K562 (cell line): ENCODE measurements at regions not wholly inside any gene's neighbourhood (a gene's known extent, or its start where the extent isn't known, plus 50 kb on each side); places are given as distances from the start of the nearest gene placed in this dataset.

Experiments
- CAMTA2 ChIP-seq: fragments of 250-450 bp; sonication (Bioruptor Pico); conservative IDR thresholded peaks from 2 replicates; pipeline ENCODE4 v1.5.1; 2022
- E2F6 ChIP-seq, 2 experiments: IDR thresholded peaks; 2 replicates each; pipeline ENCODE4 v1.6.1; 2011; ENCODE audit warnings: borderline replicate concordance in 1 of 2, control low read depth in 1 of 2, low read depth in 1 of 2, low read length in 1 of 2, mild to moderate bottlenecking in 1 of 2, mixed read lengths in 1 of 2, moderate library complexity in 1 of 2; ENCODE audit not compliant: insufficient read depth in 1 of 2, insufficient read length in 1 of 2, poor library complexity in 1 of 2, severe bottlenecking in 1 of 2; ENCODE audit errors: extremely low read depth in 1 of 2
- EGR1 ChIP-seq: fragments of 450-650 bp; conservative IDR thresholded peaks from 2 replicates; pipeline ENCODE4 v1.6.1; 2017; ENCODE audit warnings: mild to moderate bottlenecking
- EHMT2 ChIP-seq: fragments of 450-650 bp; IDR thresholded peaks from 2 replicates; pipeline ENCODE4 v1.6.1; 2018; ENCODE audit warnings: antibody characterized with exemption
- TCF7 ChIP-seq: sonication (generic); IDR thresholded peaks from 2 replicates; pipeline ENCODE4 v1.6.1; 2016; ENCODE audit warnings: antibody characterized with exemption, borderline replicate concordance
- TFAP4 ChIP-seq: sonication (generic); formaldehyde crosslinking; IDR thresholded peaks from 2 replicates; pipeline ENCODE4 v1.8.0; 2022; ENCODE audit warnings: missing genetic modification reagents, mild to moderate bottlenecking, moderate library complexity, borderline replicate concordance
- ZNF174 ChIP-seq: fragments of 250-450 bp; sonication (Bioruptor Pico); IDR thresholded peaks from 2 replicates; pipeline ENCODE4 v1.4.0; 2020; ENCODE audit warnings: mild to moderate bottlenecking
- ZNF668 ChIP-seq: fragments of 250-450 bp; sonication (Bioruptor Pico); IDR thresholded peaks from 2 replicates; pipeline ENCODE4 v1.8.0; 2022; ENCODE audit warnings: mild to moderate bottlenecking, inconsistent platforms
- TF ChIP-seq, protein P1 (sequence below): fragments of 450-650 bp; formaldehyde crosslinking; IDR thresholded peaks from 2 replicates; pipeline ENCODE4 v1.4.0; 2020; ENCODE audit warnings: mild to moderate bottlenecking, moderate library complexity

DNA sequence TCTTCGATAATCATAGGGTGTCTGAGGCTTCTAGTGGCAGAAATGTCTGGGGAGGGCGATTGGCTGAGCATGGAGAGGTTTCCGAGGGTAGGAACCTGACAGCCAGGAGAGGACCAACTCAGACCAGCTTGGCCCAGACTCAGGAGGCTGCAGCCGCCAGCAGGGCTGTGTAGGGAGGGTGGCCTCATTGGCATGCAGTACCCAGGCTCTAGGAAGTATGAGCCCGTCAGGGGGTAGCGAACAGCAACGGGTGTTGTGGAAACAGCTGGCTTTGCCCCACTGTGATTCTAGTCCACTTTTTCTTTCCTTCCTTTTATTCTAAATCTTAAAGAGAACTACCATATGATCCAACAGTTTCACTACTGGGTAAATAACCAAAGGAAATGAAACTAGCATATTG, 103.3 kb downstream of the DIRAS3 start (continued):
- TF ChIP-seq TCF7 (no peak), ZNF174 (CRISPR knock-in tag) (no peak), CAMTA2 (no peak), EGR1 (no peak), ZNF668 (CRISPR knock-in tag) (no peak), TFAP4 (CRISPR knock-in tag) (no peak), E2F6 (IDR thresholded peaks at IDR 0.05; ENCODE audit: borderline replicate concordance in 1 of 2, extremely low read depth in 1 of 2, insufficient read depth in 1 of 2, insufficient read length in 1 of 2, low read depth in 1 of 2, low read length in 1 of 2, poor library complexity in 1 of 2, severe bottlenecking in 1 of 2) (no peak), EHMT2 (no peak)
- TF ChIP-seq, protein P1, sequence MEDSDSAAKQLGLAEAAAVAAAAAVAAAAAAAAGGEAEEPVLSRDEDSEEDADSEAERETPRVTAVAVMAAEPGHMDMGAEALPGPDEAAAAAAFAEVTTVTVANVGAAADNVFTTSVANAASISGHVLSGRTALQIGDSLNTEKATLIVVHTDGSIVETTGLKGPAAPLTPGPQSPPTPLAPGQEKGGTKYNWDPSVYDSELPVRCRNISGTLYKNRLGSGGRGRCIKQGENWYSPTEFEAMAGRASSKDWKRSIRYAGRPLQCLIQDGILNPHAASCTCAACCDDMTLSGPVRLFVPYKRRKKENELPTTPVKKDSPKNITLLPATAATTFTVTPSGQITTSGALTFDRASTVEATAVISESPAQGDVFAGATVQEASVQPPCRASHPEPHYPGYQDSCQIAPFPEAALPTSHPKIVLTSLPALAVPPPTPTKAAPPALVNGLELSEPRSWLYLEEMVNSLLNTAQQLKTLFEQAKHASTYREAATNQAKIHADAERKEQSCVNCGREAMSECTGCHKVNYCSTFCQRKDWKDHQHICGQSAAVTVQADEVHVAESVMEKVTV (CRISPR knock-in tag) = no peak
